ENCODE measurements at regions not wholly inside any gene's neighbourhood (a gene's known extent, or its start where the extent isn't known, plus 50 kb on each side); places are given as distances from the start of the nearest gene placed in this dataset.

DNA sequence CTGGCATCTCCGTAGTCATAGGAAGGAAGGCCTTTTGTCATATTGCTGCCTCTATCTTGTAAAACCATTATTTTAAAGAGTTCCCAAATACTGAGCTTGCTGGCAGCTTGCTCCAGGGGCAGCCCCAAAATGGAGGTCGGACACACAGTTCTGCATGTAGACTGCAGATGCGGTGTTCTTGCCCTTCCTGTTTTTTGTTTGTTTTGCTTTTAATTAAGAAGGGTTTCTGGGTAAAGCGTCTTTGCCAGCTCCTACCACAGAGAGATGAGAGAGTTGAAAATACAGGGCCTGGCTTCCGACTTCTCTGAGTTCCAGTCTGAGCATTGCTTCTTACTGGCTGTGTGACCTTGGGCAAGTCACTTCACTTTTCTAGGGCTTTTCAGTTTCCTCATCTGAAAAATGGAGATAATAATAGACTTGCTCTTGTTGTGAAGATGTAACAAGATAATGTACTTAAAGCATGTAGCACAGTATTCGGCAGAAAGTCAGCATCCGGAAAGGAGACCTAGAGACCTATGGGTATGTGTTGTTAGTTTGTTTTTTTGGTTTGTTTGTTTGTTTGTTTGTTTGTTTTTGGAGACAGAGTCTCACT lies 67.8 kb upstream of the GSE1 start:
- Histone ChIP-seq H3K36me3 (ENCODE audit: low read depth) (no peaks in the 10 kb centered on the region), H2AFZ (no peak overlapping the region), H3K9ac (no peak overlapping the region), H3K79me2 (ENCODE audit: insufficient read depth) (peaks cover 22% of the 10 kb centered on the region), H3K9me3 (ENCODE audit: low read depth) (no peaks in the 10 kb centered on the region), H4K20me1 (ENCODE audit: insufficient read depth) (no peaks in the 10 kb centered on the region), H3K27me3 (replicated peaks; ENCODE audit: insufficient read depth) (no peaks in the 10 kb centered on the region), H3F3A (ENCODE audit: insufficient read depth) (no peaks in the 10 kb centered on the region), H3K27ac (no peak overlapping the region), H3K4me1 (ENCODE audit: insufficient read depth) (no peaks in the 10 kb centered on the region; the same call in 1 of the 2 replicates), H3K4me2 (ENCODE audit: unreplicated experiment) (no peak overlapping the region), H3K4me3 (no peak overlapping the region), H3K9me2 (ENCODE audit: insufficient read depth) (no peaks in the 10 kb centered on the region)
- DNase-seq: no peak
- WGBS, 2 experiments (ENCODE audit: low coverage in 1 of 2, low lambda C conversion rate in 2 of 2, missing lambda C conversion rate in 2 of 2): 96 to 97% methylated on average over 7 of the region's 7 CpGs
- in situ Hi-C loops (cut with MboI): no loop called here
- TF ChIP-seq EZH2 (IDR thresholded peaks at IDR 0.05; ENCODE audit: insufficient read depth, poor library complexity, severe bottlenecking): no peak
- no peak for TF ChIP-seq EZH2phosphoT487 (IDR thresholded peaks at IDR 0.05; ENCODE audit: insufficient read depth, low read depth)

DNA sequence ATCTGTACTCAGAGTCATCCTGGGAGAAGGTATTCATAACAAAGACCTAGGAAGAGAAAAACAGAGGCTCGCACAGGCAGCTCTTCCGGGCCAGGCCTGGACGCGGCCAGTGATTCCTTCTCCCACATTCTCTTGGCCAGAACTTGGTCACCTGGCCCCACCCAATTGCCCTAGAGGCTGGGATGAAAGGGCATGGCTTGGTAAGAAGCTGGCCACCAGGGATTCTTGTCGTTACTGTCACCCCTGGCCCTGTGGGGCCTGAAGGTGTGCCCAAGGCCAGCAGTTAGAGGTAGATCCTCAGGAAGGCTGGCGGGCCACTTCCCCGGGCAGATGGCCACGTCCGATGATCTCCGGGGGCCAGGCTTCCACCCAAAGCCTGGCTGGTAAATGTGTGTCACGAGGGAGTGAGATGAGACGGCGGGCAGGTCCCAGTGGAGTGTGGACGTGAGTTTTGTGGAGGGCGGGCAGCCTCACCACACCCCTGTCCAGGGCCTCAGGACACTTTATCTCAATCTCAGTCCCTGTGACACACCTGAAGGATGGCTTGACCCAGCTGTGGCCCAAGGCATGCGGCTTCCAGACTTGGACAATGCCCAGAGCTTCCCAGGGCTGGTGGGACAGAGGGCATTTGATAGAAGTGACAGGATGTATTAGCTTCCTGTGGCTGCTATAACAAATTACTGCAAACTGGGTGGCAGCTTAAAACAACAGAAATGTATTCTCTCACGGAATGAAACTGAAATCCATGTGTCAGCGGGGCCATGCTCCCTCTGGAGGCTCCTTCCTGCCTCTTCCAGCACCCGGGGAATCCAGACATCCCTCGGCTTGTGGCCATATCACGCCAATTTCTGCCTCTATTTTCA lies 66.3 kb upstream of the GSE1 start:
- no peaks in the 10 kb centered on the region for H3K9me3 ChIP-seq (ENCODE audit: low read depth)
- no peak overlapping the region for H3K4me3 ChIP-seq
- H3K79me2 ChIP-seq (ENCODE audit: insufficient read depth): peaks cover 20% of the 10 kb centered on the region
- in situ Hi-C loops (cut with MboI): no loop called here
- DNase-seq: no peak
- H2AFZ ChIP-seq: no peak overlapping the region
- no peaks in the 10 kb centered on the region for H4K20me1 ChIP-seq (ENCODE audit: insufficient read depth)
- no peak for TF ChIP-seq EZH2phosphoT487 (IDR thresholded peaks at IDR 0.05; ENCODE audit: insufficient read depth, low read depth)
- no peak for TF ChIP-seq EZH2 (IDR thresholded peaks at IDR 0.05; ENCODE audit: insufficient read depth, poor library complexity, severe bottlenecking)
- H3K9ac ChIP-seq: no peak overlapping the region
- H3K36me3 ChIP-seq (ENCODE audit: low read depth): no peaks in the 10 kb centered on the region
- no peaks in the 10 kb centered on the region for H3K27me3 ChIP-seq (replicated peaks; ENCODE audit: insufficient read depth)
- H3K4me2 ChIP-seq (ENCODE audit: unreplicated experiment): no peak overlapping the region
- no peaks in the 10 kb centered on the region for H3K9me2 ChIP-seq (ENCODE audit: insufficient read depth)
- H3F3A ChIP-seq (ENCODE audit: insufficient read depth): no peaks in the 10 kb centered on the region
- 96 to 98% methylated on average over 21 of the region's 21 CpGs for WGBS, 2 experiments (ENCODE audit: low coverage in 1 of 2, low lambda C conversion rate in 2 of 2, missing lambda C conversion rate in 2 of 2)
- H3K27ac ChIP-seq: no peak overlapping the region
- H3K4me1 ChIP-seq (ENCODE audit: insufficient read depth): no peaks in the 10 kb centered on the region; the same call in 1 of the 2 replicates

DNA sequence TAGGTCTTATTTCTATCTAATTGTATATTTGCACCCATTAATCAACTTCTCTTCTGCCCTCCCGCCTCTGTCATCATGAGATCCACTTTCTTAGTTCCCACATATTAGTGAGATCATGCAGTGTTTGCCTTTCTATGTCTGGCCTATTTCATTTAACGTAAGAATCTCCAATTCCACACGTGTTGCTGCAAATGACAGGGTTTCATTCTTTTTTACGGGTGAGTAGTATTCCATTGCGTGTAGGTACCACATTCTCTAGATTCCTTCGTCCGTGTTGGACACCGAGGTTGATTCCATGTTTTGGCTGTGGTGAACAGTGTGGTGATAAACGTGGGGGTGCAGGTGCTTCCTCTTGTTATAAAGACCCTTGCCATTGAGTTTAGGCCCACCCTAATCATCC lies 64.7 kb upstream of the GSE1 start:
- H3F3A ChIP-seq (ENCODE audit: insufficient read depth): 0 out of 2 replicates have a peak, but pooled peaks cover 5% of the 10 kb centered on the region
- H3K4me1 ChIP-seq (ENCODE audit: insufficient read depth): no peaks in the 10 kb centered on the region
- H3K36me3 ChIP-seq (ENCODE audit: low read depth): no peaks in the 10 kb centered on the region
- no peaks in the 10 kb centered on the region for H3K9me2 ChIP-seq (ENCODE audit: insufficient read depth)
- H4K20me1 ChIP-seq (ENCODE audit: insufficient read depth): no peaks in the 10 kb centered on the region
- H3K27me3 ChIP-seq (replicated peaks; ENCODE audit: insufficient read depth): no peaks in the 10 kb centered on the region
- no peak for DNase-seq
- no peak overlapping the region for H2AFZ ChIP-seq
- H3K4me3 ChIP-seq: no peak overlapping the region
- WGBS, 2 experiments (ENCODE audit: low coverage in 1 of 2, low lambda C conversion rate in 2 of 2, missing lambda C conversion rate in 2 of 2): 98% methylated on average over 9 of the region's 9 CpGs
- no peak overlapping the region for H3K4me2 ChIP-seq (ENCODE audit: unreplicated experiment)
- no peaks in the 10 kb centered on the region for H3K9me3 ChIP-seq (ENCODE audit: low read depth)
- H3K79me2 ChIP-seq (ENCODE audit: insufficient read depth): peaks cover 20% of the 10 kb centered on the region
- TF ChIP-seq EZH2phosphoT487 (IDR thresholded peaks at IDR 0.05; ENCODE audit: insufficient read depth, low read depth): no peak
- TF ChIP-seq EZH2 (IDR thresholded peaks at IDR 0.05; ENCODE audit: insufficient read depth, poor library complexity, severe bottlenecking): no peak
- H3K27ac ChIP-seq: no peak overlapping the region
- no peak overlapping the region for H3K9ac ChIP-seq
- in situ Hi-C loops (cut with MboI): no loop called here

DNA sequence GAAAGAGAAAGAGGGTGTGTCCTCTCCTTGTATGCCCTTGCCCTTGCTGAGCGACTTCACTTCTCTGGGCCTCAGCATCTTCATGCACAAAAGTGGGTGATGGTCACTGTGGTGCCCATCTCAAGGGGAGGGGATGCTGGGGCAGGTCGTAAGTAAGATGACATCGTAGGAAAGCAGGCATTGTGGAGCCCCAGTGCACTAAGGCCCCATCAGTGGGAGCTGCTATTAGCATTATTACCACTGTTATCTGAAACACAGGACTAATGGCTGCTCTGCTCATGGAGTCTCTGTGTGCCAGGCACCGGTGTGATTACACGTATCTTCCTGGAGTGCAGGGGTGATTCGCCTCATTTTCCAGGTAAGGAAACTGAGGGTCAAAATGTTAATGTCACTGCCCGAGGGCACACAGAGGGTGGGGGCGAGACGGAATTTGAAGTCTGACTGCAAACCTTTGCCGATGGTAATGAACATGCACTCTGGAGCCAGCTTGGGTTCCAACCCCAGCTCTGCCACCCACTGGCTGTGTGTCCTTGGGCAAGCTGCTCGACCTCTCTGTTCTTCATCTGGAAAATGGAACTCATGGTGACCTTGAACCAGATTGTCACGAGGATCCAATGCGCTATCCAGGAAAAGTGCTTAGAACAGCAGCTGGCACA lies 63.2 kb upstream of the GSE1 start:
- Histone ChIP-seq H3K9me2 (ENCODE audit: insufficient read depth) (no peaks in the 10 kb centered on the region), H3K27ac (no peak overlapping the region), H4K20me1 (ENCODE audit: insufficient read depth) (no peaks in the 10 kb centered on the region), H3F3A (ENCODE audit: insufficient read depth) (0 out of 2 replicates have a peak, but pooled peaks cover 5% of the 10 kb centered on the region), H3K79me2 (ENCODE audit: insufficient read depth) (peaks cover 16% of the 10 kb centered on the region), H3K27me3 (replicated peaks; ENCODE audit: insufficient read depth) (no peaks in the 10 kb centered on the region), H3K36me3 (ENCODE audit: low read depth) (no peaks in the 10 kb centered on the region), H3K9ac (no peak overlapping the region), H3K4me2 (ENCODE audit: unreplicated experiment) (no peak overlapping the region), H3K9me3 (ENCODE audit: low read depth) (no peaks in the 10 kb centered on the region), H3K4me1 (ENCODE audit: insufficient read depth) (no peaks in the 10 kb centered on the region), H3K4me3 (no peak overlapping the region), H2AFZ (no peak overlapping the region)
- 72 to 77% methylated on average over 13 of the region's 13 CpGs for WGBS, 2 experiments (ENCODE audit: low coverage in 1 of 2, low lambda C conversion rate in 2 of 2, missing lambda C conversion rate in 2 of 2)
- TF ChIP-seq EZH2 (IDR thresholded peaks at IDR 0.05; ENCODE audit: insufficient read depth, poor library complexity, severe bottlenecking) (no peak), EZH2phosphoT487 (IDR thresholded peaks at IDR 0.05; ENCODE audit: insufficient read depth, low read depth) (no peak)
- no peak for DNase-seq
- in situ Hi-C loops (cut with MboI): no loop called here
